HEK293 (cell line): ENCODE measurements at regions not wholly inside any gene's neighbourhood (a gene's known extent, or its start where the extent isn't known, plus 50 kb on each side); places are given as distances from the start of the nearest gene placed in this dataset.

Experiments used
- CTCF ChIA-PET: fragments of 350-600 bp; formaldehyde crosslinking; extraction: SDS; loops from one replicate; lab custom pipeline; 2021; ENCODE audit warnings: antibody characterized with exemption; lab: Yijun Ruan, JAX
- POLR2A ChIA-PET: fragments of 300-600 bp; formaldehyde crosslinking; extraction: SDS; loops from one replicate; lab custom pipeline; 2020; ENCODE audit warnings: antibody characterized with exemption, inconsistent platforms; lab: Yijun Ruan, JAX
- H3K27ac ChIP-seq: fragments of 200-500 bp; sonication (Bioruptor generic); 2 replicates; pipeline ENCODE4 v1.5.1; 2014; ENCODE audit warnings: low read depth, low read length, control low read depth, inconsistent platforms; ENCODE audit errors: extremely low read depth
- H3K36me3 ChIP-seq, 2 experiments: fragments of 200-500 bp in 1 of 2; sonication (Bioruptor generic) in 1 of 2; 1 replicate in 1 of 2; 2 replicates in 1 of 2; pipeline ENCODE4 v1.5.1; 2014 to 2017; ENCODE audit warnings: inconsistent platforms in 2 of 2, low read length in 2 of 2; ENCODE audit not compliant: control insufficient read depth in 2 of 2, insufficient read depth in 1 of 2
- H3K4me1 ChIP-seq: fragments of 200-500 bp; sonication (Bioruptor generic); 2 replicates; pipeline ENCODE4 v1.5.1; 2014; ENCODE audit warnings: mild to moderate bottlenecking, low read length, inconsistent platforms; ENCODE audit not compliant: control insufficient read depth, insufficient read depth
- H3K4me3 ChIP-seq: 2 replicates; pipeline ENCODE4 v1.5.1; 2011; ENCODE audit warnings: low read depth, mild to moderate bottlenecking, control low read depth, low read length, moderate library complexity
- H3K9me3 ChIP-seq: fragments of 200-500 bp; sonication (Bioruptor generic); 2 replicates; pipeline ENCODE4 v1.5.1; 2014; ENCODE audit warnings: low read depth, low read length, inconsistent platforms; ENCODE audit not compliant: control insufficient read depth, insufficient read depth
- GLIS2 ChIP-seq: fragments of 450-650 bp; formaldehyde crosslinking; IDR thresholded peaks from 2 replicates; pipeline ENCODE4 v1.5.1; 2016; ENCODE audit warnings: missing biosample characterization, missing genetic modification characterization
- MEIS1 ChIP-seq: sonication (generic); formaldehyde crosslinking; IDR thresholded peaks from 2 replicates; pipeline ENCODE4 v1.8.1; 2022; ENCODE audit warnings: missing genetic modification reagents, mild to moderate bottlenecking, borderline replicate concordance
- WT1 ChIP-seq: fragments of 450-650 bp; formaldehyde crosslinking; IDR thresholded peaks from 2 replicates; pipeline ENCODE4 v1.5.1; 2016; ENCODE audit warnings: missing biosample characterization, missing genetic modification characterization
- ZBTB21 ChIP-seq: fragments of 450-650 bp; formaldehyde crosslinking; IDR thresholded peaks from 2 replicates; pipeline ENCODE4 v1.5.1; 2017; ENCODE audit warnings: missing biosample characterization, missing genetic modification characterization
- ZNF114 ChIP-seq: fragments of 450-650 bp; formaldehyde crosslinking; IDR thresholded peaks from 2 replicates; pipeline ENCODE4 v1.5.0; 2017; ENCODE audit warnings: missing biosample characterization, missing genetic modification characterization
- ZNF133 ChIP-seq: fragments of 450-650 bp; formaldehyde crosslinking; IDR thresholded peaks from 2 replicates; pipeline ENCODE4 v1.5.1; 2016; ENCODE audit warnings: missing biosample characterization, missing genetic modification characterization
- ZNF174 ChIP-seq: fragments of 450-650 bp; formaldehyde crosslinking; IDR thresholded peaks from 2 replicates; pipeline ENCODE4 v1.5.0; 2017; ENCODE audit warnings: missing biosample characterization, mild to moderate bottlenecking, missing genetic modification characterization
- ZNF23 ChIP-seq: fragments of 450-650 bp; formaldehyde crosslinking; IDR thresholded peaks from 2 replicates; pipeline ENCODE4 v1.5.1; 2016; ENCODE audit warnings: missing biosample characterization, missing genetic modification characterization, borderline replicate concordance
- ZNF239 ChIP-seq: fragments of 450-650 bp; formaldehyde crosslinking; IDR thresholded peaks from 2 replicates; pipeline ENCODE4 v1.5.1; 2016; ENCODE audit warnings: missing biosample characterization, missing genetic modification characterization
- ZNF24 ChIP-seq: fragments of 450-650 bp; formaldehyde crosslinking; IDR thresholded peaks from 2 replicates; pipeline ENCODE4 v1.5.1; 2016; ENCODE audit warnings: missing biosample characterization, missing genetic modification characterization
- ZNF404 ChIP-seq: fragments of 450-650 bp; formaldehyde crosslinking; IDR thresholded peaks from 2 replicates; pipeline ENCODE4 v1.5.1; 2017; ENCODE audit warnings: missing biosample characterization, missing genetic modification characterization
- ZNF560 ChIP-seq: fragments of 450-650 bp; formaldehyde crosslinking; IDR thresholded peaks from 2 replicates; pipeline ENCODE4 v1.5.1; 2017; ENCODE audit warnings: missing biosample characterization, missing genetic modification characterization, borderline replicate concordance
- ZNF621 ChIP-seq: fragments of 450-650 bp; formaldehyde crosslinking; IDR thresholded peaks from 2 replicates; pipeline ENCODE4 v1.5.1; 2017; ENCODE audit warnings: missing biosample characterization, missing genetic modification characterization
- ZNF626 ChIP-seq: fragments of 450-650 bp; sonication (Bioruptor Pico); formaldehyde crosslinking; IDR thresholded peaks from 2 replicates; pipeline ENCODE4 v1.5.1; 2018; ENCODE audit warnings: missing biosample characterization, missing genetic modification characterization, inconsistent platforms
- TF ChIP-seq, protein P1 (sequence below): fragments of 450-650 bp; formaldehyde crosslinking; IDR thresholded peaks from 2 replicates; pipeline ENCODE4 v1.5.1; 2016; ENCODE audit warnings: missing biosample characterization, missing genetic modification characterization
- TF ChIP-seq, protein P2 (sequence below): fragments of 450-650 bp; formaldehyde crosslinking; IDR thresholded peaks from 2 replicates; pipeline ENCODE4 v1.5.1; 2017; ENCODE audit warnings: missing biosample characterization, missing genetic modification characterization
- TF ChIP-seq, protein P3 (sequence below): fragments of 450-650 bp; IDR thresholded peaks from 2 replicates; pipeline ENCODE4 v1.5.1; 2018; ENCODE audit warnings: missing biosample characterization, mild to moderate bottlenecking, missing genetic modification characterization
- TF ChIP-seq, protein P4 (sequence below): fragments of 450-650 bp; formaldehyde crosslinking; conservative IDR thresholded peaks from 2 replicates; pipeline ENCODE4 v1.5.1; 2016; ENCODE audit warnings: low read depth, missing biosample characterization, missing genetic modification characterization
- TF ChIP-seq, protein P5 (sequence below): fragments of 450-650 bp; formaldehyde crosslinking; IDR thresholded peaks from 2 replicates; pipeline ENCODE4 v1.5.1; 2016; ENCODE audit warnings: missing biosample characterization, missing genetic modification characterization, low read depth

DNA sequence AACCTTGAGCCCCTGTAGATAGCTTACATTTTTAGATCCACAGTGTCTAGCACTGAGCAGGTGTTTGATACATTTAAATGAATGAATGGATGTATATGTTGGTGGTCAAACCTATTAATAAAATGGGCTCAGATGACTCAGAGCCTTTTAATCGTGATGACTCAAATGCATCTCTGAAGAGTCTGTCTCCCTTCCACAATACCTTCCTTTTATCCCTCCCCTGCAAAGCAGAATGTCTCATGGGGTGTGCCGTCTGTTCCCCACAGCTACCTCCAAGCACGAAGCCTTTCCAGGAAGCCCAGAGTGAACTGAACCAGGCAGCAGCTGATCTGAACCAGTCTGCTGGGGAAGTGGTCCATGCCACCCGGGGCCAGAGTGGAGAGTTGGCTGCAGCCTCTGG lies 303.5 kb upstream of the TPM1 start:
- POLR2A ChIA-PET: no interaction called here
- CTCF ChIA-PET: interaction anchor here (0.5 to 1.6 kb wide), 6 partner anchors 9 to 330 kb away, joined by 3 to 5 read pairs (median 3); no protein-coding TSS in a partner anchor
- no peaks in the 10 kb centered on the region for H3K9me3 ChIP-seq
- no peaks in the 10 kb centered on the region for H3K36me3 ChIP-seq
- H3K4me1 ChIP-seq: 0 out of 2 replicates have a peak, but pooled peaks cover 4% of the 10 kb centered on the region
- TF ChIP-seq ZNF560: no peak
- TF ChIP-seq, all 188 proteins: peak for 0
- Histone ChIP-seq H3K27ac (no peak overlapping the region), H3K4me3 (no peak overlapping the region)

DNA sequence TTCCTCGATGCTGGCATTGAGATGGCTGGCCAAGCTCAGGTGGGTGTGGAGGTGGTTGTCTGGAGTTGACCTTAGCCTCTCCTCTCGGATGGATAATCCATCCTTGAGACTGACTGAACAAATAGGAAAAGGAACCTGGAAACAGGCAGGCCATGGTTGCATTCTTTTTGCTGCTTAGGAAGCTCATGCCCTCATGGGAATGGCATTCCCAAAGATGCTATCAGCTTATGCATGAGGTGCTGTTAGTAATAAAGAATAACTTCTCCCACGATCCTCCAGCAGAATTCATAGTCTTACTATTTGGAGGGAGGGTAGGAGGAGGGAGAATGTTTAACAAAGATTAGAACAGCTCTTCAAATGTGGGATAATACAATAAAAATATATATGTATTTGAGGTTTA lies 303.0 kb upstream of the TPM1 start:
- Histone ChIP-seq H3K36me3 (no peaks in the 10 kb centered on the region), H3K9me3 (no peaks in the 10 kb centered on the region), H3K27ac (no peak overlapping the region), H3K4me1 (0 out of 2 replicates have a peak, but pooled peaks cover 2% of the 10 kb centered on the region), H3K4me3 (no peak overlapping the region)
- TF ChIP-seq, protein P1, sequence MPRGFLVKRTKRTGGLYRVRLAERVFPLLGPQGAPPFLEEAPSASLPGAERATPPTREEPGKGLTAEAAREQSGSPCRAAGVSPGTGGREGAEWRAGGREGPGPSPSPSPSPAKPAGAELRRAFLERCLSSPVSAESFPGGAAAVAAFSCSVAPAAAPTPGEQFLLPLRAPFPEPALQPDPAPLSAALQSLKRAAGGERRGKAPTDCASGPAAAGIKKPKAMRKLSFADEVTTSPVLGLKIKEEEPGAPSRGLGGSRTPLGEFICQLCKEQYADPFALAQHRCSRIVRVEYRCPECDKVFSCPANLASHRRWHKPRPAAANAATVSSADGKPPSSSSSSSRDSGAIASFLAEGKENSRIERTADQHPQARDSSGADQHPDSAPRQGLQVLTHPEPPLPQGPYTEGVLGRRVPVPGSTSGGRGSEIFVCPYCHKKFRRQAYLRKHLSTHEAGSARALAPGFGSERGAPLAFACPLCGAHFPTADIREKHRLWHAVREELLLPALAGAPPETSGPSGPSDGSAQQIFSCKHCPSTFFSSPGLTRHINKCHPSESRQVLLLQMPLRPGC (tag by site-specific recombination): no peak
- TF ChIP-seq, protein P2, sequence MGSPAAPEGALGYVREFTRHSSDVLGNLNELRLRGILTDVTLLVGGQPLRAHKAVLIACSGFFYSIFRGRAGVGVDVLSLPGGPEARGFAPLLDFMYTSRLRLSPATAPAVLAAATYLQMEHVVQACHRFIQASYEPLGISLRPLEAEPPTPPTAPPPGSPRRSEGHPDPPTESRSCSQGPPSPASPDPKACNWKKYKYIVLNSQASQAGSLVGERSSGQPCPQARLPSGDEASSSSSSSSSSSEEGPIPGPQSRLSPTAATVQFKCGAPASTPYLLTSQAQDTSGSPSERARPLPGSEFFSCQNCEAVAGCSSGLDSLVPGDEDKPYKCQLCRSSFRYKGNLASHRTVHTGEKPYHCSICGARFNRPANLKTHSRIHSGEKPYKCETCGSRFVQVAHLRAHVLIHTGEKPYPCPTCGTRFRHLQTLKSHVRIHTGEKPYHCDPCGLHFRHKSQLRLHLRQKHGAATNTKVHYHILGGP: no peak
- TF ChIP-seq ZNF24: no peak
- TF ChIP-seq ZNF174 (tag by site-specific recombination): no peak
- no peak for TF ChIP-seq GLIS2 (tag by site-specific recombination)
- TF ChIP-seq ZNF404: no peak
- no peak for TF ChIP-seq ZNF133 (tag by site-specific recombination)
- ChIA-PET POLR2A (no interaction called here), CTCF (interaction anchor here (0.5 to 1.6 kb wide), 5 partner anchors 9 to 330 kb away, joined by 3 to 5 read pairs (median 3); no protein-coding TSS in a partner anchor)

DNA sequence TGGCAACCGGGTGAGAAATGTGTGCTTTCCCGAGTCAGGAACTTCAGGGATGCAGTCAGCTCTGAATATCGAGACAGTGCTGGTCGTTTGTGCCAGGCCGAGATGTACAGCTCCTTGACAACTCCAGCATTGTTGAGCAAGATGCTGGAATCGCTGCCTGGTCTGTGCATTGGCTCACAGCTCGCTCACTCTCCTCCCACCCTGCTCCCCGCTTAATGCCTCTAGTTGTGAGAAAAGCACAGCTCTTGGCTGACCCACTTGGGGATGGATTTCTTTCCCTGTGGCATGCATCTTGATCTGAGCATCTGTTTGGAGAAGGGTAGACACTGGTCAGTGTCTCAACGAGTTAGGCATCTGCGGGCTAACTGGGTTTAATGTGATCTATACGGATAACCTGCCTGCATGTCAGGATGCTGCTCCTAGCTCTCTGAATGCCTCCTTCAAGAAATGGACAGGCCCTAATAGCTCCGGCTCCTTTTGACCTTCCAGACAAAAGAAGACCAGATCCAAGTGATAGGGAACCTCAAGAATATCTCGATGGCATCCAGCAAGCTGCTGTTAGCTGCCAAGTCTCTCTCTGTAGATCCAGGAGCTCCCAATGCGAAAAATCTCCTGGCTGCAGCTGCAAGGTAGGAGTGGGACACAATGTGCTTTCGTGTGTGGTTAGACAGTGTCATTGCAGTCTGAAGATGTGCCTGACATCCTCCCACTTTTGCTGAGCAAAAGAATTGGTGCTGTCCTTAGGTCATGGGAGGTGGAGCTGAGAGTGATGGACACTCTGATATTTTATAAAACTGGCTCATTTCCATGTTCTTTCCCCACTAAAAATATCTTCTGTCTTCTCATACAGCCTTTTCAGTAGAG lies 302.2 kb upstream of the TPM1 start:
- Histone ChIP-seq H3K9me3 (no peaks in the 10 kb centered on the region), H3K4me1 (no peaks in the 10 kb centered on the region), H3K36me3 (no peaks in the 10 kb centered on the region), H3K4me3 (no peak overlapping the region), H3K27ac (no peak overlapping the region)
- ChIA-PET CTCF (interaction anchor here (1.1 to 1.6 kb wide), 3 partner anchors 8 to 292 kb away, joined by 3 to 5 read pairs (median 4); no protein-coding TSS in a partner anchor), POLR2A (interaction anchor here (0.6 kb wide), 1 partner anchor 52 kb away, joined by 3 read pairs; no protein-coding TSS in a partner anchor)
- TF ChIP-seq, protein P3, sequence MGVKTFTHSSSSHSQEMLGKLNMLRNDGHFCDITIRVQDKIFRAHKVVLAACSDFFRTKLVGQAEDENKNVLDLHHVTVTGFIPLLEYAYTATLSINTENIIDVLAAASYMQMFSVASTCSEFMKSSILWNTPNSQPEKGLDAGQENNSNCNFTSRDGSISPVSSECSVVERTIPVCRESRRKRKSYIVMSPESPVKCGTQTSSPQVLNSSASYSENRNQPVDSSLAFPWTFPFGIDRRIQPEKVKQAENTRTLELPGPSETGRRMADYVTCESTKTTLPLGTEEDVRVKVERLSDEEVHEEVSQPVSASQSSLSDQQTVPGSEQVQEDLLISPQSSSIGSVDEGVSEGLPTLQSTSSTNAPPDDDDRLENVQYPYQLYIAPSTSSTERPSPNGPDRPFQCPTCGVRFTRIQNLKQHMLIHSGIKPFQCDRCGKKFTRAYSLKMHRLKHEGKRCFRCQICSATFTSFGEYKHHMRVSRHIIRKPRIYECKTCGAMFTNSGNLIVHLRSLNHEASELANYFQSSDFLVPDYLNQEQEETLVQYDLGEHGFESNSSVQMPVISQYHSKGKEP (tag by site-specific recombination): no peak
- TF ChIP-seq ZNF621: no peak
- TF ChIP-seq ZNF626 (tag by site-specific recombination): no peak
- no peak for TF ChIP-seq ZNF239 (tag by site-specific recombination)
- TF ChIP-seq ZBTB21 (tag by site-specific recombination): no peak
- TF ChIP-seq MEIS1 (CRISPR knock-in tag): no peak
- TF ChIP-seq WT1 (tag by site-specific recombination): no peak
- no peak for TF ChIP-seq ZNF23 (tag by site-specific recombination)
- TF ChIP-seq ZNF114 (tag by site-specific recombination): no peak
- TF ChIP-seq, protein P4, sequence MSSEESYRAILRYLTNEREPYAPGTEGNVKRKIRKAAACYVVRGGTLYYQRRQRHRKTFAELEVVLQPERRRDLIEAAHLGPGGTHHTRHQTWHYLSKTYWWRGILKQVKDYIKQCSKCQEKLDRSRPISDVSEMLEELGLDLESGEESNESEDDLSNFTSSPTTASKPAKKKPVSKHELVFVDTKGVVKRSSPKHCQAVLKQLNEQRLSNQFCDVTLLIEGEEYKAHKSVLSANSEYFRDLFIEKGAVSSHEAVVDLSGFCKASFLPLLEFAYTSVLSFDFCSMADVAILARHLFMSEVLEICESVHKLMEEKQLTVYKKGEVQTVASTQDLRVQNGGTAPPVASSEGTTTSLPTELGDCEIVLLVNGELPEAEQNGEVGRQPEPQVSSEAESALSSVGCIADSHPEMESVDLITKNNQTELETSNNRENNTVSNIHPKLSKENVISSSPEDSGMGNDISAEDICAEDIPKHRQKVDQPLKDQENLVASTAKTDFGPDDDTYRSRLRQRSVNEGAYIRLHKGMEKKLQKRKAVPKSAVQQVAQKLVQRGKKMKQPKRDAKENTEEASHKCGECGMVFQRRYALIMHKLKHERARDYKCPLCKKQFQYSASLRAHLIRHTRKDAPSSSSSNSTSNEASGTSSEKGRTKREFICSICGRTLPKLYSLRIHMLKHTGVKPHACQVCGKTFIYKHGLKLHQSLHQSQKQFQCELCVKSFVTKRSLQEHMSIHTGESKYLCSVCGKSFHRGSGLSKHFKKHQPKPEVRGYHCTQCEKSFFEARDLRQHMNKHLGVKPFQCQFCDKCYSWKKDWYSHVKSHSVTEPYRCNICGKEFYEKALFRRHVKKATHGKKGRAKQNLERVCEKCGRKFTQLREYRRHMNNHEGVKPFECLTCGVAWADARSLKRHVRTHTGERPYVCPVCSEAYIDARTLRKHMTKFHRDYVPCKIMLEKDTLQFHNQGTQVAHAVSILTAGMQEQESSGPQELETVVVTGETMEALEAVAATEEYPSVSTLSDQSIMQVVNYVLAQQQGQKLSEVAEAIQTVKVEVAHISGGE: no peak
- TF ChIP-seq, protein P5, sequence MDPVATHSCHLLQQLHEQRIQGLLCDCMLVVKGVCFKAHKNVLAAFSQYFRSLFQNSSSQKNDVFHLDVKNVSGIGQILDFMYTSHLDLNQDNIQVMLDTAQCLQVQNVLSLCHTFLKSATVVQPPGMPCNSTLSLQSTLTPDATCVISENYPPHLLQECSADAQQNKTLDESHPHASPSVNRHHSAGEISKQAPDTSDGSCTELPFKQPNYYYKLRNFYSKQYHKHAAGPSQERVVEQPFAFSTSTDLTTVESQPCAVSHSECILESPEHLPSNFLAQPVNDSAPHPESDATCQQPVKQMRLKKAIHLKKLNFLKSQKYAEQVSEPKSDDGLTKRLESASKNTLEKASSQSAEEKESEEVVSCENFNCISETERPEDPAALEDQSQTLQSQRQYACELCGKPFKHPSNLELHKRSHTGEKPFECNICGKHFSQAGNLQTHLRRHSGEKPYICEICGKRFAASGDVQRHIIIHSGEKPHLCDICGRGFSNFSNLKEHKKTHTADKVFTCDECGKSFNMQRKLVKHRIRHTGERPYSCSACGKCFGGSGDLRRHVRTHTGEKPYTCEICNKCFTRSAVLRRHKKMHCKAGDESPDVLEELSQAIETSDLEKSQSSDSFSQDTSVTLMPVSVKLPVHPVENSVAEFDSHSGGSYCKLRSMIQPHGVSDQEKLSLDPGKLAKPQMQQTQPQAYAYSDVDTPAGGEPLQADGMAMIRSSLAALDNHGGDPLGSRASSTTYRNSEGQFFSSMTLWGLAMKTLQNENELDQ (tag by site-specific recombination): no peak
